H1 (cell line): ENCODE measurements at regions not wholly inside any gene's neighbourhood (a gene's known extent, or its start where the extent isn't known, plus 50 kb on each side); places are given as distances from the start of the nearest gene placed in this dataset.

Experiments used
- CBX5 ChIP-seq: fragments of 300-800, 300-1000 bp; sonication (generic); IDR thresholded peaks from 2 replicates; pipeline ENCODE4 v1.7.1; 2016; ENCODE audit warnings: antibody characterized with exemption, low read length, low read depth
- POLR2A ChIP-seq, 2 experiments: IDR thresholded peaks; 1 replicate in 1 of 2; 2 replicates in 1 of 2; pipeline ENCODE4 v1.6.1; 2011; ENCODE audit warnings: low read depth in 2 of 2, low read length in 2 of 2, mild to moderate bottlenecking in 2 of 2; ENCODE audit errors: control extremely low read depth in 1 of 2
- RAD21 ChIP-seq, 2 experiments: IDR thresholded peaks in 1 of 2; conservative IDR thresholded peaks in 1 of 2; 2 replicates each; pipeline ENCODE4 v1.6.1; 2011; ENCODE audit warnings: low read depth in 2 of 2, low read length in 2 of 2, improper control_type of control experiment in 1 of 2, inconsistent platforms in 1 of 2, mild to moderate bottlenecking in 1 of 2, moderate library complexity in 1 of 2
- SIX5 ChIP-seq: IDR thresholded peaks from 2 replicates; pipeline ENCODE4 v1.6.1; 2011; ENCODE audit warnings: mild to moderate bottlenecking, low read depth, low read length
- TCF12 ChIP-seq: IDR thresholded peaks from 2 replicates; pipeline ENCODE4 v1.6.1; 2011; ENCODE audit warnings: low read depth, mild to moderate bottlenecking, low read length

DNA sequence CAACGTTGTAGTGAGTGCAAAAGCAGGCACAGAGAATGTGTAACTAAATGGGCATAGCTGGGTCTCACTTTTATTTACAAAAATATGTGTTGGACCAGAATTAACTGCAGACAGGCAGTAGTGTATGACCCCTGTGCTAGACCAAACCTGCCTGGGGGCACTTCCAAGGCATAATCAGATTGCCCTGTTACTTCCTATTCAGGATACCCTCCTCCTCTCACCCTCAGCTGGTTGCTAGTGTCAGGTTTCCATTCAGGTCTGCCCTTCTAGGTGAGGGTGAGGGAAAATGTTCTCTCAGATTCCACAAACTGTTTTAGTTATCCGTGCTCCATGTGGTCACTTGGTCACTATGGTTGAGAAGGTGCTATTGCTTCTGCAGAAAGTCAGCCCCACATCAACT, 387.3 kb downstream of the LMX1A start (continued):
- TF ChIP-seq RAD21 (IDR thresholded peaks at IDR 0.05 in 1 of 2, conservative IDR thresholded peaks at IDR 0.05 in 1 of 2; ENCODE audit: low read depth in 2 of 2, low read length in 2 of 2) (no peak), TCF12 (no peak), POLR2A (IDR thresholded peaks at IDR 0.05; ENCODE audit: control extremely low read depth in 1 of 2, low read depth in 2 of 2, low read length in 2 of 2) (peak in 1 of 2 experiments; percentile 23; a peak in 1 of 3 replicates), CBX5 (no peak), SIX5 (no peak)
- TF ChIP-seq, all 59 proteins: peak for 3
